H9 (cell line): ENCODE measurements at regions not wholly inside any gene's neighbourhood (a gene's known extent, or its start where the extent isn't known, plus 50 kb on each side); places are given as distances from the start of the nearest gene placed in this dataset.

Experiments used
- DNase-seq: peaks from one replicate; pipeline ENCODE4 v3.0.0-alpha.2; 2017
- H2AFZ ChIP-seq: one replicate; pipeline ENCODE4 v1.6.1; 2013; ENCODE audit warnings: mild to moderate bottlenecking, low read length, control low read depth, moderate library complexity
- H2AK5ac ChIP-seq: 2 replicates; pipeline ENCODE4 v1.6.1; 2013; ENCODE audit warnings: low read length, control low read depth, mixed read lengths; ENCODE audit not compliant: insufficient read length
- H2BK120ac ChIP-seq: one replicate; pipeline ENCODE4 v1.6.1; 2013; ENCODE audit warnings: low read depth, mild to moderate bottlenecking, low read length, control low read depth, inconsistent platforms; ENCODE audit not compliant: poor library complexity, severe bottlenecking
- H2BK12ac ChIP-seq: 2 replicates; pipeline ENCODE4 v1.6.1; 2013; ENCODE audit warnings: low read length, control low read depth, mixed read lengths, low read depth; ENCODE audit not compliant: insufficient read length
- H2BK15ac ChIP-seq: 2 replicates; pipeline ENCODE4 v1.6.1; 2013; ENCODE audit warnings: low read depth, low read length, control low read depth
- H2BK20ac ChIP-seq: one replicate; pipeline ENCODE4 v1.6.1; 2013; ENCODE audit warnings: low read depth, mild to moderate bottlenecking, low read length, control low read depth, inconsistent platforms; ENCODE audit not compliant: poor library complexity, severe bottlenecking
- H2BK5ac ChIP-seq: 2 replicates; pipeline ENCODE4 v1.6.1; 2013; ENCODE audit warnings: low read length, control low read depth, mixed read lengths; ENCODE audit not compliant: insufficient read length
- H3K14ac ChIP-seq: 2 replicates; pipeline ENCODE4 v1.6.1; 2013; ENCODE audit warnings: low read length, control low read depth; ENCODE audit not compliant: insufficient read depth
- H3K18ac ChIP-seq: 2 replicates; pipeline ENCODE4 v1.6.1; 2013; ENCODE audit warnings: low read depth, mild to moderate bottlenecking, mixed read lengths, low read length, control low read depth; ENCODE audit not compliant: insufficient read length
- H3K23ac ChIP-seq: 2 replicates; pipeline ENCODE4 v1.6.1; 2013; ENCODE audit warnings: low read length, control low read depth, mixed read lengths, low read depth; ENCODE audit not compliant: insufficient read length
- H3K23me2 ChIP-seq: 2 replicates; pipeline ENCODE4 v1.6.1; 2013; ENCODE audit warnings: low read depth, mild to moderate bottlenecking, mixed read lengths, low read length, control low read depth; ENCODE audit not compliant: insufficient read length, poor library complexity, severe bottlenecking
- H3K27ac ChIP-seq: 2 replicates; pipeline ENCODE4 v1.5.1; 2013; ENCODE audit warnings: low read length, control low read depth, mixed read lengths, low read depth; ENCODE audit not compliant: insufficient read length
- H3K27me3 ChIP-seq: 2 replicates; pipeline ENCODE4 v1.6.1; 2013; ENCODE audit warnings: low read length, control low read depth, inconsistent platforms; ENCODE audit not compliant: insufficient read depth
- H3K4ac ChIP-seq: 2 replicates; pipeline ENCODE4 v1.6.1; 2013; ENCODE audit warnings: low read depth, mild to moderate bottlenecking, control low read depth, inconsistent platforms, low read length, moderate library complexity
- H3K4me1 ChIP-seq: 2 replicates; pipeline ENCODE4 v1.6.1; 2013; ENCODE audit warnings: low read length, control low read depth, inconsistent platforms; ENCODE audit not compliant: insufficient read depth
- H3K4me2 ChIP-seq: 2 replicates; pipeline ENCODE4 v1.6.1; 2013; ENCODE audit warnings: low read length, control low read depth, mixed read lengths; ENCODE audit not compliant: insufficient read length, insufficient read depth
- H3K56ac ChIP-seq: 2 replicates; pipeline ENCODE4 v1.6.1; 2013; ENCODE audit warnings: low read depth, mild to moderate bottlenecking, mixed read lengths, low read length, control low read depth; ENCODE audit not compliant: insufficient read length
- H3K79me1 ChIP-seq: 2 replicates; pipeline ENCODE4 v1.6.1; 2013; ENCODE audit warnings: low read depth, mild to moderate bottlenecking, moderate library complexity, low read length, control low read depth, inconsistent platforms; ENCODE audit not compliant: insufficient read depth, poor library complexity, severe bottlenecking
- H3K79me2 ChIP-seq: 2 replicates; pipeline ENCODE4 v1.6.1; 2013; ENCODE audit warnings: low read length, control low read depth, inconsistent platforms; ENCODE audit not compliant: insufficient read depth
- H3K9ac ChIP-seq: 2 replicates; pipeline ENCODE4 v1.6.1; 2013; ENCODE audit warnings: low read length, control low read depth, mixed read lengths; ENCODE audit not compliant: insufficient read length; ENCODE audit errors: extremely low read depth
- H3K9me3 ChIP-seq: one replicate; pipeline ENCODE4 v1.6.1; 2013; ENCODE audit warnings: low read depth, low read length, inconsistent platforms; ENCODE audit not compliant: control insufficient read depth
- H3T11ph ChIP-seq: one replicate; pipeline ENCODE4 v1.6.1; 2013; ENCODE audit warnings: mild to moderate bottlenecking, low read length, control low read depth, inconsistent platforms
- H4K20me1 ChIP-seq: one replicate; pipeline ENCODE4 v1.6.1; 2013; ENCODE audit not compliant: control insufficient read depth, insufficient read length, insufficient read depth
- H4K5ac ChIP-seq: 2 replicates; pipeline ENCODE4 v1.6.1; 2013; ENCODE audit warnings: low read depth, mild to moderate bottlenecking, mixed read lengths, low read length, control low read depth; ENCODE audit not compliant: insufficient read length
- H4K8ac ChIP-seq: replicated peaks from 2 replicates; pipeline ENCODE4 v1.6.1; 2013; ENCODE audit warnings: low read length, control low read depth, mixed read lengths, low read depth; ENCODE audit not compliant: insufficient read length
- H4K91ac ChIP-seq: 2 replicates; pipeline ENCODE4 v1.6.1; 2013; ENCODE audit warnings: low read depth, mild to moderate bottlenecking, moderate library complexity, mixed read lengths, low read length, control low read depth; ENCODE audit not compliant: insufficient read length
- H3K27ac Mint-ChIP-seq, 3 experiments: 2 replicates in 2 of 3; 3 replicates in 1 of 3; pipeline ENCODE4 v1.8.0; 2020 to 2021; ENCODE audit warnings: mixed read lengths in 3 of 3, mild to moderate bottlenecking in 1 of 3, moderate library complexity in 1 of 3
- H3K27me3 Mint-ChIP-seq: 2 replicates; pipeline ENCODE4 v1.8.0; 2021; ENCODE audit warnings: low read depth, mild to moderate bottlenecking, moderate library complexity, mixed read lengths
- H3K36me3 Mint-ChIP-seq, 3 experiments: 2 replicates in 2 of 3; 3 replicates in 1 of 3; pipeline ENCODE4 v1.8.0; 2020 to 2021; ENCODE audit warnings: low read depth in 3 of 3, mixed read lengths in 3 of 3; ENCODE audit not compliant: insufficient read depth in 1 of 3
- H3K4me1 Mint-ChIP-seq, 2 experiments: 2 replicates each; pipeline ENCODE4 v1.8.0; 2020; ENCODE audit warnings: mixed read lengths in 2 of 2
- H3K4me3 Mint-ChIP-seq, 2 experiments: 2 replicates in 1 of 2; 3 replicates in 1 of 2; pipeline ENCODE4 v1.8.0; 2020 to 2021; ENCODE audit warnings: mild to moderate bottlenecking in 2 of 2, mixed read lengths in 2 of 2, moderate library complexity in 1 of 2
- H3K9me3 Mint-ChIP-seq, 2 experiments: 2 replicates in 1 of 2; 3 replicates in 1 of 2; pipeline ENCODE4 v1.8.0; 2020; ENCODE audit warnings: mild to moderate bottlenecking in 2 of 2, mixed read lengths in 2 of 2, moderate library complexity in 1 of 2
- CTCF ChIP-seq: fragments of 200-600 bp; sonication (generic); conservative IDR thresholded peaks from 3 replicates; pipeline ENCODE4 v1.8.0; 2021; ENCODE audit warnings: antibody characterized with exemption, mild to moderate bottlenecking

GRCh38 chr21:28712411-28712810 is 280.3 kb downstream of the LTN1 start:
- no peak overlapping the region for H2AK5ac ChIP-seq
- H2BK120ac ChIP-seq = no peak overlapping the region
- H3K79me1 ChIP-seq = no peaks in the 10 kb centered on the region
- H3K27me3 ChIP-seq = no peaks in the 10 kb centered on the region
- H3K4me1 ChIP-seq = no peaks in the 10 kb centered on the region
- H2AFZ ChIP-seq = no peak overlapping the region
- H3K27me3 Mint-ChIP-seq = no peaks in the 10 kb centered on the region
- no peak overlapping the region for H3K27ac ChIP-seq
- TF ChIP-seq CTCF = no peak
- H4K8ac ChIP-seq = no peak overlapping the region
- H3K4ac ChIP-seq = no peak overlapping the region
- DNase-seq = no peak
- no peak overlapping the region for H3K23ac ChIP-seq
- H3K18ac ChIP-seq = no peak overlapping the region
- no peaks in the 10 kb centered on the region for H3K23me2 ChIP-seq
- H3K9me3 ChIP-seq = no peaks in the 10 kb centered on the region
- H2BK20ac ChIP-seq = no peak overlapping the region
- no peak overlapping the region for H3K14ac ChIP-seq
- no peak overlapping the region for H3K4me2 ChIP-seq
- no peak overlapping the region for H3K9ac ChIP-seq
- H3K27ac Mint-ChIP-seq = no peak overlapping the region
- peaks cover 0 to 3% of the 10 kb centered on the region in 2 experiments; a peak in 3 of 5 replicates for H3K9me3 Mint-ChIP-seq
- H2BK5ac ChIP-seq = no peak overlapping the region
- no peak overlapping the region for H4K91ac ChIP-seq
- no peak overlapping the region for H3K4me3 Mint-ChIP-seq
- no peak overlapping the region for H2BK15ac ChIP-seq
- no peaks in the 10 kb centered on the region for H3K36me3 Mint-ChIP-seq
- no peaks in the 10 kb centered on the region for H3K4me1 Mint-ChIP-seq
- H3K56ac ChIP-seq = no peak overlapping the region
- no peaks in the 10 kb centered on the region for H4K20me1 ChIP-seq
- H2BK12ac ChIP-seq = no peak overlapping the region
- no peaks in the 10 kb centered on the region for H3K79me2 ChIP-seq
- H4K5ac ChIP-seq = no peak overlapping the region
- no peak overlapping the region for H3T11ph ChIP-seq
